Brain pericyte (primary cell): ENCODE measurements at regions not wholly inside any gene's neighbourhood (a gene's known extent, or its start where the extent isn't known, plus 50 kb on each side); places are given as distances from the start of the nearest gene placed in this dataset.
"Not testable (repeated sequence)": the region's sequence is repeated elsewhere in the genome, so short reads cannot be mapped to it uniquely, and the experiment has no call there.

ENCODE experiments used
- DNase-seq: peaks from one replicate; pipeline ENCODE4 v3.0.0-alpha.2; 2012; ENCODE audit warnings: low read depth, low spot score

DNA sequence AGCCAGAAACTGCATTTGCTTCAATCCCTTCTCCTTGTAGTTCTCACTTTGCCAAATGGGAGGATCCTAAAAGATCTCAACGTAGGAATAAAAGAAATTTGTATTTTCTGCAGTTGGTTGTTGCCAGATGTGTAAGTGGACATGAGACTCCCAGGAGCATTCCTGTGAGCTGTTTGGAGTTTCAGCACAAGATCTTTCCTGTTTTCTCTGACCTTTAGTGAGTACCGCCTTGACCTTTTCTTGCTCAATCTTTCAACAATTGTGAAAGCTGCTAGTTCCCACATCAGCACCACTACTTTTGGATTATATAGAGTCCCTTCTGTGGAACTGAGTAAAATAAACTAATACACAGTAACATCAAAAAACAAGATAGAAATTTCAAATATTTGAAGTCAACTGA, 683.8 kb upstream of the PABPC4L start:
- DNase-seq = no peak

GRCh38 chr4:134883831-134884449, 682.4 kb upstream of the PABPC4L start:
- DNase-seq = no peak

DNA sequence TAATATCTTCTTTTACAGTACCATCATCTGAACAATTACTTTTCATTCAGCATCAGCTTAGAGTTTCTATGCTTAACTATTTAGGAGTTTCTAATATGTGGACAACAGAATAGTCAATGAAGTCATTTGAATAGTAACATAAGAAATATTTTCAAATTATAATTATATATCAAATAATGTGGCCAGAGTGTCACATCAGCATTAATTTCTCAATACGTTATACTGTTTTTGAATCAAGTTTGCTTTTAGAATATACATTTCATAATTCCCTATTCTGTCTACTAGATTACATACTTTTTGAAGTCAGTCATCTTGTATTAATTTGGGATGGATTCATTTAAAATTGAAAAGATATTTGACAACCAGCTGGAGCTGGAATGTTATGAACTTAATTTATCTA, 677.4 kb upstream of the PABPC4L start:
- DNase-seq = no peak

- no peak for DNase-seq
Observed at GRCh38 chr4:134867027-134867426, 665.4 kb upstream of the PABPC4L start.

DNA sequence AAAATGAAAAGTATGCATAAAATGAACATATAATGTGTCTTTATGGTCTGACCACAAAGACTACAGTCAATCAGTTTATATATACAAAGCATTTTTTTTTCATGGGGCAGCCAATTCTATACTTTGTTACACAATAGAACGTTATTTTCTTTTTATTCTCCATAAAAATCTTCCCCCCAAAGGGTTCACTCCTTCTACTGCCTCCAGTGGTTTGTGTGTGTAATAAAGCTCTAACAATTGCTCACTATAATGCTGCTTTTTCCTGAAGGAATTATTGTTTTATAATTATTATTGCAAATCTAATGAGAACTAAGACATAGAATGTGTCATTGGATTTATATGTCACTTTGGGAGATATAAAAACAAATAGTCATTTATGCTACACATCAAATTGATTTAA, 664.1 kb upstream of the PABPC4L start:
- DNase-seq = no peak

- no peak for DNase-seq
Observed at GRCh38 chr4:134862116-134862515, 660.5 kb upstream of the PABPC4L start.

DNA sequence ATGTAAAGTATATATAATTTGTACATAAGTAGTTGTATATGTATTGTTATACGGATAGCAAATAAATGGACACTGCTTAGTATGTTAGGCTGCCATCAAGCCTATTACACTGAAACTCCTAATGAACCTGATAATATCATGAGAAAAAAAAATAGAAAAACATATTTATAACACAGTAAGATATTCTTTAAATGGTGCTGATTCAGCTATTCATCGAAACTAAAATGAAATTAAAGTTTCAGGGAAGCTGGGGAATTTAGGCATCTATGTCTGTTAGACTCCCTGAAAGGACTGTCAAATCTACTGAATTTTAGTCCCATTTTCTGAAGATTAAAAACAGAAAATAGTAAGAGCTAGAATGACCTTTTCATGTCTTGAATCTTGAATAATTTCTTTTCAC, 647.1 kb upstream of the PABPC4L start:
- no peak for DNase-seq

GRCh38 chr4:134830741-134831140, 629.2 kb upstream of the PABPC4L start:
- DNase-seq = not testable (repeated sequence)

GRCh38 chr4:134812611-134813010, 611.0 kb upstream of the PABPC4L start:
- no peak for DNase-seq

GRCh38 chr4:134807231-134807745, 605.7 kb upstream of the PABPC4L start:
- DNase-seq = no peak

GRCh38 chr4:134798573-134798972, 597.0 kb upstream of the PABPC4L start:
- DNase-seq = no peak

GRCh38 chr4:134787315-134787714, 585.7 kb upstream of the PABPC4L start:
- no peak for DNase-seq

- DNase-seq = no peak
Observed at GRCh38 chr4:134780244-134780643, 578.7 kb upstream of the PABPC4L start.

- no peak for DNase-seq
Observed at GRCh38 chr4:134777606-134778005, 576.0 kb upstream of the PABPC4L start.

- DNase-seq = no peak
Observed at GRCh38 chr4:134773497-134774000, 572.0 kb upstream of the PABPC4L start.

DNA sequence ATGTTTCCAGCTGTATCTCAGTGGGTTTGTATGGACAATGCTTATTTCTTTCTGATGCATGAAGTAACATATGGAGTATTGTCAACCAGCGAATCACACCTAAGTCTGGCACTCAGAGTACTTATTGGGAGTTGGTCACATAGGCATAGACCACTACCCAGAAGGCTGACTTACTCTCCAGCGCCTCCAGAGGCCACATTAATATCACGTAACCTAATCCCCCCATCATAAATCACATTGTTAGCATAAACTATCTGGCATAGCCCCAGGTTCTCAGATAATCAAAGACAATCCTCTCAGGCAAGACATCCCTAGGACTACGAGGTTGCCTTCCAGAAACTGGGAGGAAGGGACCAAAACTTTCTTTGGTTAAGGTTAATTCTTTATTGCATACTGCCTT, 560.5 kb upstream of the PABPC4L start:
- DNase-seq = no peak

DNA sequence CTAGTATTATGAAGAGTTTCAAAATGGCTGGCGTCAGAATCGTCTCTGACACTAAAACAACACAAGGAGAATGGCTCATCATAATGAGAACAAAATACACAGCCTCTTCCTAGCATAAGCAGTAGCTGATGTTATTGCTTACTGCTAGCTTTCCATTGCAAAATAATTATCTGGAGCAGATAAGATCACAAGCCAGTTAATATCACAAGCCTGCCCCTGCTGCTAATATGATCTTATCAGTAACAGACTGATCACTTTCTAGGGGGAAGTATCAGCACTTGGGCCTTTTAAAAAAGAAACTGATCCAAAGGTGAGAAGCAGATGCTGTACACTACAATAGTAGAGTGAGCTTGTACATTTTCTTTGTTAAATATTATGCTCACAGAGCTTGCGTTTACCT, 554.8 kb upstream of the PABPC4L start:
- DNase-seq = no peak

DNA sequence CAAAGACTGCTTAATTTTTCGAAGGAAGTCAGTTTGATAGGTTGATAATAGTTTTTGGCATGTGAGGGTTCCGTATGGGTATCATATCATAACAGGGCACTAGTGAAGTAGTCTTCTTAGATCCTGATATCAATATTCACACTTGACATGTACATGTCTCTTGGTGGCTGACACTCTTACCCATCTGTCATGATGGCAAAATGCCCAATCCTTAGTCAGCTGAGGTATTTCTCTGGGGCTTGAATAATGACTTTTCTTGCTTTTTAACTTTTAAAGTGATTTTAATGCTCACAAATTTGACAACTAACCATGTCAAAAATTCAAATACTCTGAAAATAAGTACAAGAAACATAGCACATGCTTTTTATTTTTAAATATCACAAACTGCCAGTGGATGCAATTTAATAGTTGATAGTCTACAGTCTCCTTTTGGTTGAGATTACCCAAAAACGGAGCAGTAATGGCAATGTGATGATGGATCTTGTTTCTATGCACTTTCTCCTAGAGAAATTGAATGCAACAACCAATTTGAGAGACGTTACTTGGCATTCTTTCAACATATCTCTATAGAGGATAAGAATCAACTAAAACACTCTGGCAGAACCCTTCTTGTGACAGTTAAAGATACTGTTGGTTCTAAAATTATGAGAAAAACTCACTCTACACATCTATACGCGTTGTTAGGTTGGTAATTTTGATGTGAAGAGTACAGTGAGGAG, 552.9 kb upstream of the PABPC4L start:
- DNase-seq = no peak

DNA sequence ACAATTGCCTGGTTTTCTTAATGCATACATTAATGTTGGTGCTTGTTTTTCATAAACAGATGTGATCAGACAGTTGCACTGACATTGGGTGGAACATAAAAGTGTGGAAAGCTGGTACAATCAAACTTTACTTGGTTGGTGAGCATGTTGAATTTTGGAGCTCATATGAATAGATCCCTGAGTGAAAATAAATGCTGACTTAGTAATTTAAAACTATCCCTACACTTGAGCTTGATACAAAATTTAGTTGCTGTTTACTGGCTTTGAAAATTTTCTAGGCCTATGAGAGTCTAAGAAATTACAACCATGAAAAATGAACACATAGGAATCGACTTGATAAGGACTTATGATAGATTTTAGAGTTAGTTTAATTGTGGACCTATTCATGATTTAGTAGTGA, 551.8 kb upstream of the PABPC4L start:
- DNase-seq = no peak

GRCh38 chr4:134747108-134747805, 545.7 kb upstream of the PABPC4L start:
- no peak for DNase-seq

DNA sequence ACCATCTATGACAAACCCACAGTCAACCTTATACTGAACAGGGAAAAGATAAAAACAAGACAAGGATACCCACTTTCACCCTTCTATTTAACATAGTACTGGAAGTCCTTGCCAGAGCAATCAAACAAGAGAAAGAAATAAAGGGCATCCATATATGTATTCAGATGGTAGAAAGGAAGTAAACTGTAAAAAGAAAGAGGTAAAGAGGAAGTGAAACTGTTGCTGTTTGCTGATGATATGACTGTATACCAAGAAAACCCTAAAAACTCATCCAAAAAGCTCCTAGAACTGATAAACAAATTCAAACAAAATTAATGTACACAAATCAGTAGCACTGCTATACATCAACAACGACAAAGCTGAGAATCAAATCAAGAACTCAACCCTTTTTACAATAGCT, 538.7 kb upstream of the PABPC4L start:
- DNase-seq = no peak

DNA sequence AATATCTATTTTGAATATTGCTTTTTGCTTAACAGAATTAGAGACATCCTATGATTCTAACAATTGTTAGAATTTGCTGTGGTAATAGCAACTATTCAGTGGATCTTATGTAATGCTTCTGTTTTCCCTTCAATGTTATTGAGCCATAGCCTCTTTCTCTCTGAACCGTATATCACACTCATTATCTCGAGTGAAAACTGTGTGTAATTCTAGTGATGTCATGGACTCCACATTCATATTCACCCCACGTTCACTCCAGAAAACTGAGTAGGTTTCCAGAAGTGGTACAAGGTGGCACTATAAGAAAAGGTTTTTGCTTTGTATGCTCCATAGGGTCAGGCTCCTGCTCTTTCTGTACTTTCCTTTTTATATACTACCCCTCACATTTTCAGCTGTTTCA, 534.3 kb upstream of the PABPC4L start:
- no peak for DNase-seq

GRCh38 chr4:134727696-134728095, 526.1 kb upstream of the PABPC4L start:
- DNase-seq = no peak
